C4-2B (cell line): ENCODE measurements at regions not wholly inside any gene's neighbourhood (a gene's known extent, or its start where the extent isn't known, plus 50 kb on each side); places are given as distances from the start of the nearest gene placed in this dataset.

Source experiments
- H3K27ac ChIP-seq: fragments of 450-650 bp; 2 replicates; pipeline ENCODE4 v1.5.1; 2017
- ZFX ChIP-seq: fragments of 450-650 bp; IDR thresholded peaks from 2 replicates; pipeline ENCODE4 v1.6.1; 2017
- TF ChIP-seq, protein P1 (sequence below): fragments of 450-650 bp; conservative IDR thresholded peaks from 2 replicates; pipeline ENCODE4 v1.5.1; 2017; ENCODE audit warnings: mild to moderate bottlenecking

GRCh38 chr20:54340667-54341081 is 132.8 kb downstream of the PFDN4 start:
- TF ChIP-seq ZFX: no peak
- no peak overlapping the region; the same call in 1 of the 2 replicates for H3K27ac ChIP-seq

- TF ChIP-seq, protein P1, sequence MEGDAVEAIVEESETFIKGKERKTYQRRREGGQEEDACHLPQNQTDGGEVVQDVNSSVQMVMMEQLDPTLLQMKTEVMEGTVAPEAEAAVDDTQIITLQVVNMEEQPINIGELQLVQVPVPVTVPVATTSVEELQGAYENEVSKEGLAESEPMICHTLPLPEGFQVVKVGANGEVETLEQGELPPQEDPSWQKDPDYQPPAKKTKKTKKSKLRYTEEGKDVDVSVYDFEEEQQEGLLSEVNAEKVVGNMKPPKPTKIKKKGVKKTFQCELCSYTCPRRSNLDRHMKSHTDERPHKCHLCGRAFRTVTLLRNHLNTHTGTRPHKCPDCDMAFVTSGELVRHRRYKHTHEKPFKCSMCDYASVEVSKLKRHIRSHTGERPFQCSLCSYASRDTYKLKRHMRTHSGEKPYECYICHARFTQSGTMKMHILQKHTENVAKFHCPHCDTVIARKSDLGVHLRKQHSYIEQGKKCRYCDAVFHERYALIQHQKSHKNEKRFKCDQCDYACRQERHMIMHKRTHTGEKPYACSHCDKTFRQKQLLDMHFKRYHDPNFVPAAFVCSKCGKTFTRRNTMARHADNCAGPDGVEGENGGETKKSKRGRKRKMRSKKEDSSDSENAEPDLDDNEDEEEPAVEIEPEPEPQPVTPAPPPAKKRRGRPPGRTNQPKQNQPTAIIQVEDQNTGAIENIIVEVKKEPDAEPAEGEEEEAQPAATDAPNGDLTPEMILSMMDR: no peak
- TF ChIP-seq ZFX: no peak
- no peak overlapping the region for H3K27ac ChIP-seq
These were observed 133.0 kb upstream of the DOK5 start for GRCh38 chr20:54342258-54342920.

- TF ChIP-seq, protein P1: no peak
- no peak for TF ChIP-seq ZFX
- no peak overlapping the region for H3K27ac ChIP-seq
These were observed 132.3 kb upstream of the DOK5 start for GRCh38 chr20:54343099-54343498.

- H3K27ac ChIP-seq: no peak overlapping the region
- TF ChIP-seq, protein P1: no peak
- TF ChIP-seq ZFX: no peak
These were observed 131.8 kb upstream of the DOK5 start for GRCh38 chr20:54343634-54344033.

- no peak for TF ChIP-seq ZFX
- TF ChIP-seq, protein P1: no peak
- no peak overlapping the region for H3K27ac ChIP-seq
These were observed 130.6 kb upstream of the DOK5 start for GRCh38 chr20:54344832-54345231.

GRCh38 chr20:54345301-54345724 is 130.1 kb upstream of the DOK5 start:
- H3K27ac ChIP-seq: no peak overlapping the region
- TF ChIP-seq, protein P1: no peak
- TF ChIP-seq ZFX: no peak

DNA sequence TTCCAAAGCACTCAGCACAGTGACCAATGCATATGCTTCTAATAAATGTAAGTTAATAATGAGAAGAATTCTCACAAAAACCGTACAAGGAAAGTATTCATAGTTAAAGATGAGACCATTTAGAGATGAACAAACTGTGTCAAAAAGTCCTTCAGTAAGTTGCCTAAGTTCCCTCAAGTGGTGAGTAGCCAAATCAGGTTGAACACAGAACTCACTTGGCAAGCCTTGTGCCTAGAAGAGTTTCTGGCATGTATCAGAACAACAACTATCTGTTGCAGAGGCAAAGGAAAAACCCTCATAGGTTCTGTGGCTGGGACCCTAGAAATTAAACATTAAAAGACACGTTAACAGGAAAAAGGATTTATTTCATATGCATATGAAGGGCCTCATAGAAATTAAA is 129.6 kb upstream of the DOK5 start:
- TF ChIP-seq, protein P1: no peak
- TF ChIP-seq ZFX: no peak
- no peak overlapping the region for H3K27ac ChIP-seq

DNA sequence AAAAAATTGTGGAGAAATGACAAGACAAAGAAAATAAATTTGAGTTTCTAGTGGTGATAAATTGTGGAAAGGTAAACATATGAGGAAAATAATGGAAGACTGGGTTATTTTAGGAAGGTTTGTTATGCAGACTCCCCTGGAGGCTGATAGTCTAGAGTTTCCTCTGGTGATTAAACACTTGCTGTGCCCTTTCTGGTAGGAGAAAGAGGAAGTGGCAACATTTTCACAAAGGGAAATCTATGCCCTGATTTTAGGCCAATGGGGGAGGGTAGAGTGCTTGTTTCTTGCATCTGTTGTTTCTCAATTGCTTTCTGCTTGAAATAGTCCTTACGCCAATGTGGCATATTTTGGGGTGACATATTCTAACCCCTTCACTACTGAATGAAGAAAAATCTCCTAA is 129.1 kb upstream of the DOK5 start:
- TF ChIP-seq, protein P1: no peak
- no peak for TF ChIP-seq ZFX
- no peak overlapping the region for H3K27ac ChIP-seq
